KOPT-K1 (cell line): ENCODE measurements at regions not wholly inside any gene's neighbourhood (a gene's known extent, or its start where the extent isn't known, plus 50 kb on each side); places are given as distances from the start of the nearest gene placed in this dataset.
"Not testable (repeated sequence)": the region's sequence is repeated elsewhere in the genome, so short reads cannot be mapped to it uniquely, and the experiment has no call there.

Experiments used
- H3K27ac ChIP-seq: fragments of 200-600 bp; sonication (generic); 2 replicates; pipeline ENCODE4 v1.5.1; 2016; ENCODE audit warnings: antibody characterized with exemption, mild to moderate bottlenecking, low read depth, low read length; ENCODE audit not compliant: poor library complexity, severe bottlenecking
- H3K36me3 ChIP-seq: fragments of 200-600 bp; sonication (generic); 2 replicates; pipeline ENCODE4 v1.5.1; 2017; ENCODE audit warnings: antibody characterized with exemption, mild to moderate bottlenecking, low read length, moderate library complexity; ENCODE audit not compliant: insufficient read depth
- H3K9me3 ChIP-seq: fragments of 200-600 bp; sonication (generic); 2 replicates; pipeline ENCODE4 v1.5.1; 2017; ENCODE audit warnings: antibody characterized with exemption, low read length, mild to moderate bottlenecking; ENCODE audit not compliant: insufficient read depth, poor library complexity, severe bottlenecking

DNA sequence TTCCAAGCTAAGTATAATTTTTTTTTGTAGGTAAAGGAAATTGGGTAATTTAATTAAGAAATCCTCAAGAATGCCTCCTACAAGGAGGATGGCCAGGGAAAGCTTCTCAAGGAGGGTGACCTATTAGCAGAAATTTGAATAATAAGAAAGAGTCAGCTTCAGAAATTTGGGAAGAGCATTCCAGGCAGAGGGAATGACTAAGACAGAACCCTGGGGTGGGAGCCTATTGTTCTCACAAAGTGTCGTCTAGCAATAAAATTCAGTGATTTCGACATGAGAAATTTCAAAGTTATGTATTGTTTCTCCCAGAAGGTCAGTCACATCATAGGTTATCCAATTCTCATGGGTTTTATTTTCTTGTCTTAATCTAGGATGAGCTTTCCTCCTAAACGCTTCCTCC, 1168.4 kb downstream of the AACS start:
- H3K9me3 ChIP-seq = no peaks in the 10 kb centered on the region
- no peaks in the 10 kb centered on the region for H3K36me3 ChIP-seq
- H3K27ac ChIP-seq = no peak overlapping the region

DNA sequence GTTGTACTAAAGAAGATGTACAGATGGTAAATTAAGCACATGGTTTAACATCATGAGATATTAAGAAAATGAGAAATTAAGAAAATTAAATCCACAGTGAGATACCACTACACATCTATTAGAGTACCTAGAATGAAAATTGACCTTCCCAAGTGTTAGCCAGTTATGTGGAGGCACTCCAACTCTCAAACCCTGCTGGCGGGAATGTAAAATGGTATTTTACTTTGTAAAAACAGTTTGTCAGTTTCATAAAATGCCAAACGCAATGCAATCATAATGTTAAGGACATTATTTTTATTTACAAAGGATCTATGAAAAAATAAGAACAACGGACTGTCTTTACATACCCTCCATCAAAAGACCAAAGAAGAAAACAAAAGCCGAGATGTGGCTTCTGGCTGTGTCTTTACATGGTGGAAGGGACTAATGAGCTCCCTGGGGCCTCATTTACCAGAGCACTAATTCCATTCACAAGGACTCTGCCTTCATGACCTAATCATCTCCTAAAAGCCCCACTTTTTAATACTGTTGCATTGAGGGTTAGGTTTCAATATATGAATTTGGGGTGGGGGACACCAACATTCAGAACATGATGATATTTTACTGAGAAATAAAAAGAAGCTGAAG, 1178.7 kb downstream of the AACS start:
- no peak overlapping the region for H3K27ac ChIP-seq
- no peaks in the 10 kb centered on the region for H3K36me3 ChIP-seq
- no peaks in the 10 kb centered on the region for H3K9me3 ChIP-seq

DNA sequence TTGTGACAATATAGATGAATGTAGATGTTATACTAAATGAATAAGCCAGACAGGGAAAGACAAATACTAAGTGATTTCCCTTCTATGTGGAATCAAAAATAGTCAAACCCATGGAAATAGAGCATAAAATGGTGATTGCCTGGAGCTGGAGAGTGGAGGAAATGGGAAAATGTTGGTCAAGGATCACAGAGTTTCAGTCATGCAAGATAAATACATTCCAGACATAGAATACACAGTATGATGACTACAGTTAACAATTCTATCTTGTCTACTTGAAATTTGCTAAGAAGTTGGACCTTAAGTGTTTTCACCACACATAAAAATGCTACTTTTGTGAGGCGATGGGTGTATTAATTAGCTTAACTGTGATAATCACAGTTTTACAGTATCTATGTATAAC, 1182.7 kb downstream of the AACS start:
- H3K27ac ChIP-seq = no peak overlapping the region
- H3K36me3 ChIP-seq = no peaks in the 10 kb centered on the region
- H3K9me3 ChIP-seq = no peaks in the 10 kb centered on the region

DNA sequence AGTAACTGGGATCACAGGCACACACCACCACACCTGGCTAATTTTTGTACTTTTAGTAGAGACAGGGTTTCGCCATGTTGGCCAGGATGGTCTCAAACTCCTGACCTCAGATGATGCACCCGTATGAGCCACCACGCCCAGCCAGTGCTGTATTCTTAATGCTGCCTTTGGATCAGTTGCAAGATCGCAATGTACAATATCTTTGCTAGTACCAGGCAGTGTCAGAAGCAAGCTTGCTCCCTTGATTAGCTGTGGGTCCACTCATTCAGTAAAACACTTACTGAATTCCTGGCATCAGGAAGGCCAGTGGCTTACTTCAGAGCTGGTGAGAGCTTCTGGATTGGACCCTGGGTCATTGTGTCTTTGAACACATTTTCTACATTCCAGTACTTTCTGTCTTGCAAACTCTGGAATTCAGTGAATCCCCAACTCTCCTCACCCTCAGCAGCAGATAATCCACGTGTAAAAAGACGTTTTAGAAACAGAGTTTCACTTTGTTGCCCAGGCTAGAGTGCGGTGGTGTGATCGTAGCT, 1183.7 kb downstream of the AACS start:
- Histone ChIP-seq H3K9me3 (no peaks in the 10 kb centered on the region), H3K36me3 (no peaks in the 10 kb centered on the region), H3K27ac (no peak overlapping the region)

DNA sequence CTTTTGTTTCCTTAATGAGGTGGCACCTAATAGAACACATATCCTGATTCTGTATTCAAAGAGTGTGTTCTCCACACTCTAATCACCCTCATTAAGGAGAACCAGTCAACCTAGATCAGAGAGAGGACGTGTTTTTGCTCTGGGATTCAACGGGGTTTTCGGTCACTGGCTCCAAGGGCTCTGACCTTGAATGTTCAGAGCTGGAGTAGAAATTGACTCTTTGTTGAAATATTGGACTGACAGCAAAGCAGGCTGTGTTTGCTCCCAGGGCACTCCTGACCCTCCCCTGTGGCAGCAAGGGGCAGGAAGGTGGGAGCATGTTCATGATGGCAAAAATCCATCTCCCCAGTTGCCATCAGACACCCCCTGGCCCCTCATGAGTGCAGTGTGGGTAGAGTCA, 1193.0 kb downstream of the AACS start:
- no peaks in the 10 kb centered on the region for H3K9me3 ChIP-seq
- H3K27ac ChIP-seq = no peak overlapping the region
- H3K36me3 ChIP-seq = no peaks in the 10 kb centered on the region

DNA sequence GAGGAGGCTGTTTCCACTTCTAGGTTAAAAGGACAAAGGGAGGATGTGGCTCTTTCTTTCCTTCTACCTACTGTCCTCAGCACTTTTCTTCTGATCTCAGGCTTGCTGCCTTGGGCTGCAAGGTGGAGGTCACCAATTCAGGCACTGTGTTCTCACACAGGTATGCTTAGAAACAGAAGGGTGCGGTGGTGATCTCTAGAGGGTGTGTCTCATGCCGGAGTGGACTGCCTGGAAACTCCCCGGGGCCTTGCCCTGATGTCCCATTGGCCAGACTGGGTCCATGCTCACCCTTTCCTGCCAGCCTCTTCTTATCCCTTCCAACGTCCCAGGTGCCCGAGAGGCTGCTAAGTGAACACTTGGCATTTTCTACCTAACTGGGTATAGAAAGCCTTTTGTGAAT, 1197.6 kb downstream of the AACS start:
- Histone ChIP-seq H3K9me3 (no peaks in the 10 kb centered on the region), H3K27ac (no peak overlapping the region), H3K36me3 (no peaks in the 10 kb centered on the region)

DNA sequence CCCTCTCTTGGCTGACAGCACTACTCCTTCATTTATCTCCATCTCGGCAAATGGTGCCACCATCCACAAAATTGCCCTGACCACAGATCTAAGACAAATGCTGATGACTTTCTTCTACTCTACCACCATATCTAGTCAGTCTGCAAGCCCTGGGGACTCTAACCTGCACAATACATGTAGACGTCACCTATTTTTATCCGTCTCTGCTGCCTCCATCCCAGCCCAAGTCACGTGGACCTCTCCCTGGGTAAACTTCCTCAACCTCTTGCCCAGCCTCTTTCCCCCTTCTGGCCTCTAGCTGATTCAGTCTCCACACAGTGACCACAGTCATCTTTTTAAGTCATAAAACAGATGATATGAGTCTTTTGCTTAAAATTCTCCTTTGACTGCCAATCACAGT, 1203.0 kb downstream of the AACS start:
- no peak overlapping the region for H3K27ac ChIP-seq
- no peaks in the 10 kb centered on the region for H3K9me3 ChIP-seq
- no peaks in the 10 kb centered on the region for H3K36me3 ChIP-seq

DNA sequence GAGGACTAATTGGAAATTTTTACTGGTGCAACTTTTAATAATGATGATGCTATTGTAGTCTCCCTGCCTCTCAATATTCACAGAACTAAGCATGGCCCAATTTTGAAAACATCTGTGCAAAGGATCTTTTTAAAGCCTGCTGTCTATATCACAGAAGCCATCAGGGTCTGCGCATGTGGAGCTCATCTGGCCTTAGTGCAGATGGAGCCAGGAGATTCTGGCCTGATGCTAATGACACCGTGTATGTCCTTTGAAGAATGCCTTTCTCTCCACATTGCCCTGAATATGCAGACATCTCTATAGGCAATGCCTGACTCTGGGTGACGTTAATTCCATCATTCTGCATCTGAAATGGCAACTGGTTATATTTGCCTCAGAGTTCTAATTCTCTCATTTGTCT, 1205.9 kb downstream of the AACS start:
- H3K27ac ChIP-seq = no peak overlapping the region
- H3K36me3 ChIP-seq = no peaks in the 10 kb centered on the region
- no peaks in the 10 kb centered on the region for H3K9me3 ChIP-seq

DNA sequence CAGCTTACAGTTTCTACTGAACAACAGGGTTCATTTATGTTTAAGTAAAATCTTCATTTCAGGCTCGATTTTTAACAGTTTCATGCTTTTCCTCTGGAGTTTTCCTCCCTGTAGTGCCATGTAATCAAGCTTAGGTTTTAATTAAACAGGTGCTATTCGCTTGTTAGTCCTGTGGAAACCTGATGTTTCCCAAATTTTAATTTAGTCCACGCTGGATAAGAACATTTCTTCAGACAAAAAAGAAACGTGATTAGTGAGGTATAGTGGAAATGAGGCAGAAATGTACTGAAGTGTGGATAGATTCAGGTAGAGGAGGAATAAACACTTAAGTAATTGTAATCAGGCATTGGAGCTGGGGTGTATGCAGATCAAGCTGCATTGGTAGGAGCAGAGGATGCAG, 1217.5 kb downstream of the AACS start:
- H3K27ac ChIP-seq = no peak overlapping the region
- H3K9me3 ChIP-seq = no peaks in the 10 kb centered on the region
- no peaks in the 10 kb centered on the region for H3K36me3 ChIP-seq

DNA sequence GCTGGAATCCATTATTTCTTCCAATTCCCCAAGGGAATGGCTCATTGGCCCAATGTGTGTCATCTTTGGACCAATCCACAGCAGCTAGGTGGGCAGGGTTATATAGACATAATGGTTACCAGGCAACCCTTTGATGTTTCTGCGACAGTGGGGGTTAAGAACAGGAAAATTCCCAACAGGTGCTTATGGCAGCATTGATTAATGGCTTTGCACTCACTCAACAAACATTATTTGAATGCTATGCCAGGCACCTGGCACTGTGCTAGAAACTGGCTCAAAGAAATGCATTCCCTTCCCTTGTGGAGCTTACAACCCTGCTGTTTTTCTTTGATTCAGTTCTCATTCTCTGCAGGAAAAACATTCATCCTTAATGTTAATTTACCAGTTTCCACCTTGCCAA, 1221.0 kb downstream of the AACS start:
- Histone ChIP-seq H3K27ac (no peak overlapping the region), H3K9me3 (peaks cover 4% of the 10 kb centered on the region), H3K36me3 (no peaks in the 10 kb centered on the region)

DNA sequence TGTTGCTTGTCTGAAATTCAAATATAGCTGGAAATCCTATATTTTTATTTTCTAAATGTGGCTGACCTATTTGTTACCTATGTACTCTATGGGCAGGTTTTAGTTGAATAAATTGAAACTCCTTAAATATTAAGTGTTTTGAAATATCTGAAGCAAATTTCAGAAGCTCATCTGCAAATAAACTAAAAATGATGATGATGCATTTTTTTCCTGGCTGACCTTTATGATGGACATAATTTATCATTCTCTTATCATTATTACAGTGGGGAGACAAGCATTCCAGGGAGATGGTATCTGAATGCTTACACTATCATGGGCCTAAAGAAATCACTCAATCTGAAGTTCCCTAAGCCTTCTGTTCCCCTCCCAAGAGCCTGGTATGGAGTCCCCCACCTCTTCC, 1225.2 kb downstream of the AACS start:
- Histone ChIP-seq H3K36me3 (no peaks in the 10 kb centered on the region), H3K27ac (no peak overlapping the region), H3K9me3 (peaks cover 21% of the 10 kb centered on the region)

DNA sequence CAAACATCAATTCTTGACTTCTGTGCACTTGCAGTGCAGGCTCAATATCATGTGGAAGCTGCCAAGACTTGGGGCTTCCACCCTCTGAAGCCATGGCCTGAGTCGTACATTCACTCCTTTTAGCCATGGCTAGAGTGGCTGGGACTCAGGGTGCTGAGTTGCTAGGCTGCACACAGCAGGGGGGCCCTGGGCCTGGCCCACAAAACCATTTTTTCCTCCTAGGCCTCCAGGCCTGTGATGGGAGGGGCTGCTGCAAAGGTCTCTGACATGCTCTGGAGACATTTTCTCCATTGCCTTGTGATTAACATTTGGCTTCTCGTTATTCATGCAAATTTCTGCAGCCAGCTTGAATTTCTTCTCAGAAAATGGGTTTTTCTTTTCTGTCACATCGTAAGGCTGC, 1226.8 kb downstream of the AACS start:
- peaks cover 21% of the 10 kb centered on the region for H3K9me3 ChIP-seq
- H3K36me3 ChIP-seq, H3K27ac ChIP-seq: not testable (repeated sequence)

DNA sequence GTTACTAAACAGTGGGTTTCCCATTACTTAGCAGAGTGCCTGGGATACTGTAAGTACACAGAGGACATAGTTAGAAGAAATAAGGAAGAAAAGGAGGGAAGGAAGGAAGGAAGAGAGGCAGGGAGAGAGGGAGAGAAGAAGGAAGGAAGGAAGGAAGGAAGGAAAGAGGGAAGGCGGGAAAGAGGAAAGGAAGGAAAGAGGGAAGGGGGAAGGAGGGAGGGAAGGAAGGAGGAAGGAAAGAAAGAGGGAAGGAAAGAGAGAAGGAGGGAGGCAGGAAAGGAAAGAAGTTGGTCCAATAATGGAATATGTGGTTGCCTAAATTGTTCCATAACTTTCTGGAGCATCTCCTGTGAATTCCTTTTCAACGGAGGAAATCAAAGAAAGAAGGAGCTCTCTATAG, 1230.4 kb downstream of the AACS start:
- Histone ChIP-seq H3K36me3 (no peaks in the 10 kb centered on the region), H3K27ac (no peak overlapping the region), H3K9me3 (peaks cover 21% of the 10 kb centered on the region)

DNA sequence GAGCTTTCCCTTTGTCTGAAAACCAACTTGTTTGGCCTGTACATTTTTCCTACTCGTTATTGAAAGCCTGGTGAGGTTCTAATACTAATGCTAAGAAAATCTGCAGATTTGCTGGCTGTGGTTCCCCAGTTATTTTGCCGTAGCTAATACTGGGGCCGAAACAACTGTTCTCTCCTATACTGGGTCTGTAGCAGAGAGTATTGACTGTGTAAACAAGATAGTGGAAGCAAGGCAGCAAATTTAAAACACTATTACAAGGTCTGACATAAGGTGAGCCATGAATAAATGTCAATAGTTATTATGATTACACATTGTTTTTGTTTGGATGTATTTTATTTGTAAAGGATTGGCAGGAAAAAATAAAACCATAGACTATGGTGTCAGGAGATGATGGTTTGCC, 1244.0 kb downstream of the AACS start:
- no peak overlapping the region for H3K27ac ChIP-seq
- no peaks in the 10 kb centered on the region for H3K9me3 ChIP-seq

DNA sequence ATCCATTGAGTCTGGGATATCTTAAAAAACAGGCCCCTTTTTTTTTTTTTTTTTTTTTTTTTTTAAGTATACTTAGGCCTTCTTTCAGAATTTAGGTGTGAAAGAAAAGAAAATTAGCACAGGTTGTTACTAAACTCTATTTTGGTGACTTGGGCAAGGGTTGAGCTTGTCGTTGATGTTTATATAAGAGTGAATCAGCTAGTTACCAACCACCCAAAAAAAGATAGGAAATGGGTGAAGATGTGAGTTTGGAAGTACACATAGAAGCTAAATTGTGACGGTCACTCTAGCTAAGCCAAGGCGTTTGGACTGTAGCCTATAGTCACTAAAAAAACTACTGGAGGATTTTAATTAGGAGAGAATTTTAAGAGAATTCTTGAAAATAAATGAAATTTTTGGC, 1247.2 kb downstream of the AACS start:
- H3K36me3 ChIP-seq = no peaks in the 10 kb centered on the region
- H3K9me3 ChIP-seq = no peaks in the 10 kb centered on the region
- no peak overlapping the region for H3K27ac ChIP-seq

More for the DNA sequence above, 1244.0 kb downstream of the AACS start:
- H3K36me3 ChIP-seq = no peaks in the 10 kb centered on the region

DNA sequence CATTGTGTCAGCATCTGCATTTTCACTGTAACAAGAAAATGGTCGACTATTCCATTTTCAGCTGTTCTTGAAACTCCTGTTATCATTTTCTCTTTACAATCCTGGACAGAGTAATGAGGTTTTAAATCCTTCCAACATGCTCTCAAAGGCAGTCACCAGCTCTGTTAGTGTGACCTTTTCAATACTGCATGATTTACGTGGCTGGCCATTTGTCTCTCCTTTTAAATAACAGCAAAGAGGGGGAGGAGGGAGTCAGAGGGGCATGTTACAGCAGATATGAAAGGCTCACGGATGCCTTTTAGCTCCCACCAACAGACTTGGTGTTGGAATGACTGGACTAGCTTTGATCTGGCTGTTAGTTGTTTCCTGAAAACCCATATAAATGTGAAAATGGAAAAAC, 1251.2 kb downstream of the AACS start:
- Histone ChIP-seq H3K36me3 (no peaks in the 10 kb centered on the region), H3K9me3 (no peaks in the 10 kb centered on the region), H3K27ac (no peak overlapping the region)
